GM18907 (cell line): ENCODE measurements at regions not wholly inside any gene's neighbourhood (a gene's known extent, or its start where the extent isn't known, plus 50 kb on each side); places are given as distances from the start of the nearest gene placed in this dataset.
A peak's percentile ranks its signal among the peaks of the same experiment; 100 is the strongest.

Experiments
- ATAC-seq: cut with Tn5 transposase; IDR thresholded peaks from one replicate; pipeline ENCODE4 v1.9.1; 2021; ENCODE audit warnings: mild to moderate bottlenecking, moderate library complexity; ENCODE audit not compliant: unreplicated experiment

DNA sequence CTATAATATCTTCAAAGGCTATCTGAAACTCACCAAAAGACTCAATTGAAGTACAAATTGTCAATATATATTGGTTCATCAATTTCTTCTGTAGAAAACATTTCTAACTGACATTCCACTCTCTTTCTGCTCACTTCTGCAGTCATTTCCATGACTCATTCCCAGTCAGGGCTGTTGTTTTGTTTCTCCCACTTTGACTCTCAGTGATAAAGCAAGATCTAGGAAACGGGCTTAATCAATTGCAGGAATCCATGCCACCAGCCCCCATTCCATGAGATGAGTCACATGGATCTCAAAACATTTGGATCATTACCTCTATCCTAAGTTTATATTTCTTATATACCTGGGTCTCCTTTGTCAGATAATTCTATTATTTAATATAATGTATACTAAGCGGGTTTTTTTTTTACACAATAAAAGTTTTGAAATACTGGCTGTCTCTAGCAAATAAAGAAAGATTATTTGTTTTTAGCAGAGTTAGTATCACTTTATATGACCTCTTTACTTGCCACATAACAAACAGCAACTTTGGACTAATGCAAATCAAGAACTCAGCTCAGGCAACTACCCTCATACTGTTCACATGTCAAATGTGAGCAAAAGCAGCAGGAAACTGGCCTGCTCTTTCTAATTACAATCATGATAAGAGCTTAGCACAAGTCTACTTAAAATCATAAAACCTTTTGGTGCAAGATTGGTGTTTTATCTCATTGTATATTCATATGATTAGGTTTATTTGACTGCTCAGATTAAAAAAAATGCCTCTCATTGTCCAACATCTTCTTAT is 251.1 kb upstream of the PIK3C3 start:
- ATAC-seq: no peak

DNA sequence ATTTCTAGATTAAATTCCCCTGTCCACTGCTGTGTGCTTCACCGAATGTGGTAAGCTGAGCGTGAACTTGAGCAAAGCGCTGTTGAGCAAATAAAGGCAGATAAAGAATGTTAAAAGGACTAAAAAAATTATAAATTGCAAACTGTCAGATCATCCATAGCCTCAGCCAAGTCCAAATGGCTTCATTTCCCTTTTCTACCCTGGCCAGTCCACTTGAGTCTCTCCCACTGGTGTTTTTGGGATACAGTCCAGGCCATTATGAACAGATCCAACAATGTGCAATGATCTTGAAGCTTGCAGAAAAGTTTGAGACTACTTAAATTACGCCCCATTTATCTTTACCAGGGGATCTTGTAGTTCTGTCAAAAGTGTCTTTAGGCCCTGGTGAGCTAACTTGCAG is 254.6 kb upstream of the PIK3C3 start:
- no peak for ATAC-seq

DNA sequence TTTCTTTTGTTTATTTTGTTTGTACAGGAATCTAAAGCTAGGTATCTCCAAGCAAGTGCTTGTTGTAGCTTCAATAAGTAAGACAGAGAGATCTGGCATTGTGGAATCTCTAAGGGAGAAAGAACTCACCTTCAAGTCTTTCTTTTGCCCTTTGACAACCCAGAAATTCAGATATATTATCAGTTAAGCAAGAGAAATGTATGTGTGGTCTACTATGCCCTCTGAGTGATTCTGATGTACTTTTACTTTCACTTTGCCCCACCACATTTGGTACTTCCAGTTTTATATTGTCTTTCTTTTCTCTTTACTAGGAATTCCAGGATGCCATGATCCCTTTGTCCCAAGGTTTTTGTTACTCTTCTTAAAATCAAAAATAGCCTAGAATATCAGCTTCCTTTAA is 259.6 kb upstream of the PIK3C3 start:
- peak; percentile 52 for ATAC-seq

DNA sequence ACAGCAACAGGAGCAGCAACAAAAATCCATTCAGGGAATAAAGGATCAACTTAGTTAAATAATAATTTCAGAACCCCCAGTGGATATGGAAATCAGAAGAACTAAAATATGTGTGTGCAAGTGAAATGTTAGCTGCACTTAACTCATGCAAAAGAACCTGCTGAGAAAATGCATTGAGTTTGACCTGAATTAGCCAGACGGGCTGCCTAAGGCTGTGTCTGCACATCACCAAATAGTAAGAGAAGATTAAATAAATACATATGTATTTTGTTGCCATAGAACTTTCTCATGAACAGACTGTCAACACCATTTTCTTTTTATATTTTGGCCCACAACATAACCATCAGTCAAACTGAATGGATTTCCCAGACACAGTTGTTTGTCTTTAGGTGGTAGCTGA is 262.0 kb upstream of the PIK3C3 start:
- ATAC-seq: no peak

DNA sequence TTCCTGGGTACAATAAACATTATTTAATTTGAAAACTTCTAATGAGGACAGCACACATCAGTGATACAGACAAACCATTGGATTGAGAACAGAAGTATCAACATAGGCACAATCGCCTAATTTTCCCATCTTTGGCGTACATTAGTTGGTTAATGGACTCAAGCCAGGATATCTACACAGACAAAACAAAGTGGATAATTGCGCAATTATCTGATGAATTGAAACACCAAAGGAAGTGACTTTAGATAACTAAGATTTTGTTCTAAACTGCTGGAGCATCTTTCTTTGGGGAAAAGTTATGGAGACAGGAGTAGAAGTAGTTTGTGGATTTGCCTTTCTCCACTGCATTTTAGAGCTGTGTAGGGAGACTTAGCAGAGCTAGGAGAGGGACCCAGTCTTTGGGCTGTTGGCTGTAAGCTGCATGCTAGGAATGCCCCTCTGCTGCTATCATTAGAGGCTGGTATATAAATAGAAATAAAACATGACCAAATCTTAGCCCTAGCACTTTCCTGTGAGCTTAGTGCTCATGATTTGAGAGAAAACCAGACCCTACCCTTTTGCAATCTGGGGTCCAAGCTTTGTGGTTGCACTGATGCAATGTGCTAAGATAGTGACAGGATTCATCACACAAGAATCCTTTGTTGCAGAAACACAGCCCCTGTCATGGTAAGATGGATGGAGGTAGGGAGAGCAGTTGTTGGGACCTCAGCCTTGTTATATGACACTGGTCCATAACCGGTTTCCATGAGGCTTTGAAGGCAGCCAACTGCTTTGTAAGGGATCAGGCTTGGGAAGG is 264.5 kb upstream of the PIK3C3 start:
- no peak for ATAC-seq

DNA sequence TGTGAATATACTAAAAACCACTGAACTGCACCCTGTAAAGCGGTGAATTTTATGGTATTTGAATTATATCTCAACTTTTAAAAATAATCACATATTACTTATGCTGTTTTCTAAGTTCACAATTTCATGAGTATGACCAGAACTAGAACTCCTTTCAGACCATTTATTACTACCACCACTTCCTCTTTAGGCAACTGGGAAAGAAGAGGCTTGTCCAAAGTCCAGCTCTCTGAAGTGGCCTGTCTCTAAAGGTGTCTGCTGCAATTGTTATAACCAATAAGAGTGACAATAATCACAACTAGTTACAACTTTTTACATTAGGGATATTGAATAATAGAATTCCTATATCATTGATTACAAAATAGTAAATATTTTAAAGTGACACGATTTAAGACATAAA is 267.9 kb upstream of the PIK3C3 start:
- no peak for ATAC-seq

DNA sequence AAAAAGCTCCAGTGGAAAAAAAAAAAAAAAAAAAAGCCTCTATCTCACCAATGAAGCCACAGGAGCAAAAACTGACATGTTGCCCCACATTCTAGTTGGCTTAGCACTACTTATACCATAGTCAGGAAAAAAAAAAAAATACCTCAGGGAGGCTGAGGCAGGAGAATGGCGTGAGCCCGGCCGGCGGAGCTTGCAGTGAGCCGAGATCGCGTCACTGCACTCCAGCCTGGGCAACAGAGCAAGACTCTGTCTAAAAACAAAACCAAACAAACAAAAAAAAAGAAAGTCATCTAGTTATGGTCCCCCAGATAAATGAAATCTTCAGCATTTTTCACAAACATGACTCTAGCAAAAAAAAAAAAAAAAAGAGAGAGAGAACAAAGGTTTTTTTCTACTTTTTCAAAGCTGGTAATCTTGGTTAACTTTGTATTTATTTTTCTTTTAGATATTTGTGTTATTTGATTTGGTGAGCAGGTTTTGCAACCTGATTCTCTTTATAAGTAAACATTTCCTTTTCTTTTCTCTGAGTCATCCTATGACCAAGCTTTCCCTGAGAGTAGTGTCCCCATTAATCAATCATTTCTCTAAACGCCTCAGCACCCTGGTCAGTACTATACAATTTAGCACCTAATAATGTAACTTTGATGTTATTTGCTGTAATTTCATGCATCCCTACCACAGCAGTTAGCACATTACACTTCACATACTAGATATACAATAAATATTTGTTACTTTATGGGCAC is 273.7 kb upstream of the PIK3C3 start:
- no peak for ATAC-seq

DNA sequence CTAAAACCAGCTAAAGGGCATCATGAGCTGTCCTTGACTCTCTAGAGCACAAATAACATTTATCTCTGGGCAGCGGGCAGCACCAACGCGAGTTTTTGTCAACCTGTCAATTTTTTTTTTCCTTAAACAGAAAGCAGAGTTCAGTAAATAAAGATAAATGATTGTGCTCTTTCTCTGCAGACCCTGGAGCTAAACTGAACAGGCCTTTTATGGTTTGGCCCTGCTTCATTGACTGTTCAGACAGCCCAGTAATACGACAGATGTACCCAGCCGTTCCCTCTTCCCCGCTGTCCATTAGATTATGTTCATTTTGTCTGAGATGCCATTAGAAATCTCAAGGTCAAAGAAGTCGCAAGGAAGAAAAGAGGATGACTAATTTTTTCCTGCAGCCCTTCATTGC is 280.5 kb upstream of the PIK3C3 start:
- ATAC-seq: no peak

DNA sequence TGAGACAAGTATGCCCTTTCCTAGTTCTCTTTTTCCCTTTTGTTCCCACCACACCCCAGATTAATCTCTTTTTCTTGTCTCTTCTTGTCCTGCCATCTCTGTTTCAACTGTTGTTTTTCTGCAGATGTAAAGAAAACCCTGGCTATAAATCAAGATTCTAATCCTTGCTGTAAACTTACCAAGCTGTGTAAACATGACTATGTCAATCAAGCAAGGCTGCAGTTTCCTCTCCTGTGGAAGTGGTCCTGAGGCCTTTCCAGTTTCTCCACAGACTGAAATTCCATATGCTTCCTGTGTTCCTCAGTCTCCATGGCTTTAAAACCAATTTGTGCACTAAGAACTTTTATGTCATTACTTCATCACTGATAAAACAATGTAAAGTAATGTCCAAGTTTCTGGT is 288.8 kb upstream of the PIK3C3 start:
- no peak for ATAC-seq

DNA sequence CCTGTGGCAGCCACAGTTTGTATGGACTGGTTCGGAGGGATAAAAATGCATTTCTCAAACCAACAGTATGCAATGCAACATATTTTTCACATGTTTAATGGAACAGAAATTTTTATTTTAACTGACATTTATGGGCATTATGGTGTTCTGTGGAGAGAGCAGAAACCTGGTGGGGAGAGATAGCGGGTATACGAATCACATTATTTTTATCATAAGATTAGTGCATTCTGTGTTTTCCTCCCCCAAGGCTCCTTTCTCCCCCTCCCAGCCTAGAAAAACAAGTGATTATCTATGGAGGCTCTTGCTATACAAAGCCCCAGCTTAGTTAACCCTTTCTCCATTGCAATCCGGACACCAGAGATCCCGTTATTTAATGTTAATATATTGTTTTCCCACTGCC is 289.8 kb upstream of the PIK3C3 start:
- no peak for ATAC-seq

DNA sequence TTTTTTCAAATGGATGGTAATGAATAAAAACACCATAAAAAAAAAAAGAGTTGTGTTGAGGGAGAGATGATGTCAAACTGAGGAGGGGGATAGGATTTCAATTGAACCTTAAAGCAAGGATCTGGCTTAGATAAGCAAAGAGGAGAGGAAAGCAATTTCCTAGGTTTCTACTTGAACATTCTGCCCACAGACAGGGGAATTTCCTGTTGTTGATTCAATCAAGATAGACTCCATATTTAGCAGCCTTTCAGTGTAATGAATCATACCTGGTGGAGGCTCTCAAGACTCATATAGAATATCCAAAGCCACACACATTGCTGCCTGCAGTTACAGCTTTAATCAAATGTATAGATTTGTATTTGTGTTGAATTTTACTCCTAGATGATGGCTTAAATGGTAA is 294.4 kb upstream of the PIK3C3 start:
- no peak for ATAC-seq

DNA sequence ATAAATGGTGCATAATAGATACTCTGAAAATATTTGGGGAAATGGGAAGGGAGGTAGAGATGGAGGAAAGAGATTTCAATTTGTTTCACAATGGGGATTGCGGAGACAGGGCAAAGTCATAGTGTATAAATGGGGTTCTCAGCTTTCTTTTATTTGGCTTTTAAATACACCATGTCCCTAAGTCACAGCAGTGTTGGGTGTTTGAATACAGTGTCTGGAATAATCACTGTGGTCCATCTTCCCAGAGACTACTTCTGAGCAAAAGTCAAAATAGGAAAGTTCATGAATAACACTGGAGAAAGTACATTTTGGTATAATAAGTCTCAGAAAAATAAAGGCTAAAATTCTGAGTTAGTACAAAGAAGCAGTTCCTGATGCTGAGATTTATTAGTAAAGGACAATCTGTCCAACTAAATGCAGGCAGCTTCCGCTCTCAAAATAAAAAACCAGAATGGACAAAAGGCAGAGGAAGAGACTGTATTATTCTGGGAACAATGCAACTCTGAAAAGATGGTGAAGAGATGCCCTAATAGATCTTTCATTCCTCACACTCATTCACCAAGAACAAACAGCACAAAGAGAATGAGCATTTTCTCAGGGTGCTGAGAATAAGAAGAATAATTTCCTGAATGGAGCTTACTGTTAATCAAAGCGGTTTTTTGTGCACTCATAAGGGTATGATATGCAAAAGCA is 295.4 kb upstream of the PIK3C3 start:
- ATAC-seq: no peak

DNA sequence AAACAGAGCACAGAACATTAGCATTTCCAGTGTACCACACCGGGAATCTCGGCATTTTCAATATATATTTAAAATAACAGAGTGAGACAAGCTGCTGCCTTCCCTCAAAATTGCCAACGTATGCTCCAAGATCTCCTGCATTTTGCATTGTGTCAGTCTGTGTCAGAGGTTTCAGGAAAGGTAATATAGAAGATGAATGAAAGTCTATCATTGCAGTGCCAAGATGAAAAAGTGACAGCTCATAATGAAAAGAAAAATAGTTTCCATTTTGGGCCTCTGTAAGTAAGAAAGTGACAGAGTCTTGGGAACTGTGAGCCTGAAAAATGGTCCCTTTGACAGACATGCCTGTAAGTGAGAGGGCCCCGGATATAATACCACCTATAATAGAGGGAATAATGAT is 297.8 kb upstream of the PIK3C3 start:
- no peak for ATAC-seq

DNA sequence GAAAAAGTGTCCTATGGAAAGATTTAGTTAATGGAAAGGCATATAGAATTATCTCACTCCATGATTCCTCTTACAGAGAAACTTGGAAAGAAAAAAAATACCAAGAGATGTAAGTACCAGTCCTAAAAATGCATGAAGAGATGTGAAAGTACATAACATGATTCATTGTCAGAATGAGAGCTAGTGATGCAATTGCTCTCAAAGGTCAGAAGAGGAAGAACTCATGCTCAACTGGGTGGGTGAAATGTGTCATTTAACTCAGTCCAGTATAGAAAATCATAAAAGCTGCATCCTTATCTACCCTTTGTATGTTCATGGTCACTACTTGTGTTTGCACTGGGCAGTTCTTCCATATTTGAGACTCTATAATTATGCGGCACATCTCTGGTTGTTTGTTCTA is 300.0 kb upstream of the PIK3C3 start:
- ATAC-seq: no peak

DNA sequence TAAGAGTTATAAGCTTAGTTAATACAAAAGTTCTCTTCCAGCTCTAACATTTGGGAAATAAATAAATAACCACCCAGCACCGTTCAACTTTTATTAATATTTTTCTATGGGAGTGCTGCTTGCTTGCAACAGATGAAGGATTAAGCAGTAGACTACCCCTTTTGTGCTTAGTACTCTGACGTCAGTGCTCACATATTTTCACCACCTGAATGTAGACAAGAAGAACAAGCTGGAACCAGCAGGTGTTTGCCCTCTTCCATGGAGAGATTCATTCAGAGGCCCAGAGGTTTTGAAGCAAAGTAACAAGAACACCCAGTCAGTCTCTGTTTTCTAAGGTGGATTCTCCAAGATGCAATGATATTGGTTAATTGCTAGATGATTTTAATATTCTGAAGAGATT is 307.1 kb upstream of the PIK3C3 start:
- ATAC-seq: no peak

DNA sequence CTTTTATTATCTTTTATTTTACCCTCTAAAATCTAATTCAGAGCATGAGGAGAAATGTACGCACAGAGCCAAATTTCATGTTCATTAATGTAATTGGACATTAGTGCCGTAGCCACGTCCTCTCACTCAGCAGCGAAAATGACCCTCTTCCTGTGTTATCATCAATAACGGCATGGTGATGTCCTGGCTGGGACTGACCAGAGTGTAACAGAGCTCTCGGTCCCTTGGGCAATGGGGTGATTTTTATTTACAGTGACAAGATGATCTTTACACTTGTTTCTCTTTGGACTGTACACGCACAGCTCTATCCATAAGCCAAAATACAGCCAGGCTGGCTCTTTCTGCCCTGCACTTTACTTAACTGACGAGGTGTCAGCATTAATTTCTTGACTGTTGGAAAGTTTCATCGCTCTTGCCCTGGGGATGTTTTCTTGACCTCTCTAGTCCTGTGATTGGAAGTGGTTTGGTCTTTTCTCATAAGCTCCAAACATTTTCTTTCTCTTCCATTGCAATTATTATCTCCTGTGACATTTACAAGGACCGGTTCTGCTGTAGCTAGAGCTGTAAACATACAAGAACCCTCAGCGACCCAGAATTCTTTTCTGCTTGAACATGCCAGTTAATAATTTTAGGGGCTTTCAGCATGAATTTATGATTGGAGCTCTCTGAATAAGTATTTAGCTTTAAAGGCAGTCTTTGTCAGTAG is 308.0 kb upstream of the PIK3C3 start:
- ATAC-seq: no peak

DNA sequence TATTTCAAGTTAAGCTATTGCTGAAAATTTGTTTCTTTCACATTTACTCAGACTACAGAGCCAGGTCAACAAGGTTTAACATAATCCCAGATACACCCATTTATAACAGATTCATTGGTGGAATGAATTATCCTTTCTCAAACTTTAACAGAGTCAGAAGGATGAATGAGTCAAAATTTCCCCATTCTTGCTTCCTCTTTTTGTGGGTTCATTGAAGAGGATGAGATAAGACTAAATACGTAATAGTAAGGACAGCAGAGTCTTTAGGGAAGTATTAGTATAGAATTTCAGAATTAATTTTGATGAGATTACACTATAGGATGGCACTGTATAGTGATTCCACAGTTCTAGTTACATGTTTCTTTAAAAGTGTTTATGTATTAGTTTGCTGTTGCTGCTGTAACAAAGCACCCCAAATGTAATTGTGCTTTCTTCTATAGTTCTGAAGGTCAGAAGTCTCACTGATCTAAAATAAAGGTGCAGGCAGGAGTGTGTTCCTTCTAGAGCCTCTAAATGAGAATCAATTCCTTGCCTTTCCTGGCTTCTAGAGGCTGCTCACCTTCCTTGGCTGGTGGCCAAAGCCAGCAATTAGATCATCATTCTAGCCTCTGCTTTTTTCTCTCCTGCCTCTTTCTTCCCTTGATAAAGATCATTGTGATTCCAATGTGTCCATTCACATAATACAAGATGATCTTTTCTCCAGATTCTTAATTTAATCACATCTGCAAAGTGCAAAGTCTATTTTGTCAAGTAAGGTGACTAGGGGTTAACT is 309.3 kb upstream of the PIK3C3 start:
- no peak for ATAC-seq

DNA sequence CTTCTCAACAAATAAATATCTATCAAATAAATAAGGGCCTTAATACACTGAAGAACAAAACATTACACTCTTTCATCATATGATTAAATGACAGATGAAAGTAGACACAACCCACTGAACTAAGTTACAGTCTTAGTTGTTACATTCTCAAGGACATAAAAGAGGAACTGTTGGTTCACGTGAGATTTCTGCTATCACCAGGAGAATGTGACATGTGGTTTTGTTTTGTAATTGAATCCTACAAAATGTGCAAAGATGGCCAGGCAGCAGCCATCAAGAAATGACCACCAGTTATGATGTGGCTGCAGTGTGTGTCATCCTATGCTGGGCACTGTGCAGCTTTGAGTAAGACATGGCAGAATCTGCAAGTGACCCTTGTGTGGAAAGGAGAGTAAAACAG is 310.6 kb upstream of the PIK3C3 start:
- ATAC-seq: no peak

DNA sequence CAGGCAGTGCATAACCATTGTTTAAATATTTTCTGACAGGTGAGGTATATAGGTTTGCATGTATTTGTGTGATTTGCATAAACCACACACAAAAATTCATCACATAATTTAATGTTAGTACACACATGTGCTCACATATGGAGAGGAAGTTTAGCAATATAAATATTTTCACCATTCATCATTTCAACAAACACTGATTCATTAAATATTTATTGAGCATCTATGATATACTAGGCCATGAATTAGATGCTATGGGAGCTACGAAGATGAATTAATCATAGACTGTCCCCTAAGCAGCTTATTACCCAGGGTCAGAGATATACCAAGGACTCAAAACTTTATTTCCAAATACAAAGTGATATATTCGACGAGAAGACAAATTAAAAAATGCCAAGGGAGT is 311.6 kb upstream of the PIK3C3 start:
- no peak for ATAC-seq

DNA sequence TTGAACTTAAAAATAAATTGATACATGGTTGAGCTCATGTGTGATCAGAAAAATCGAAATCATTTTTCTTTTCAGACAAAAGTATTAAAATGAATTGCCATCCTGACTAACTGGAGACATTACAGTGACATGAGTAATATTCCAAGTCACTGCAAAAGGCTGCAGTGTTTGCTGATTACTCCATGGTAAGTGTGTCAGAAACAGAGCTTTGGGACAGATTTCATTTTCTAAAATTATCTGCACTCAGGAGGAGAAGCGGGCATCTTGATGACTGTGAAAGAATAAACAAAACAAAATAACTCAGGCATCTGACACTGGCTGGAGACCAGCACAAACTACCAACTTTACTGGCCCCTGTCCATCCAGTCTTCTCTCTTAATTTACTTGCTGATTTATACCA is 312.3 kb upstream of the PIK3C3 start:
- ATAC-seq: no peak
